HepG2 (cell line): ENCODE measurements at regions not wholly inside any gene's neighbourhood (a gene's known extent, or its start where the extent isn't known, plus 50 kb on each side); places are given as distances from the start of the nearest gene placed in this dataset.

Experiments used
- ATAC-seq: fragments of 200-7000 bp; cut with Tn5 transposase; 3 replicates; pipeline ENCODE4 v1.9.1; 2020; ENCODE audit warnings: mild to moderate bottlenecking, moderate library complexity
- BruUV-seq: library from RNA; stranded (reverse); fragments of 400-500 nt; replicated peaks from 2 replicates; lab custom pipeline; 2021; lab: Mats Ljungman, UMichigan
- CTCF ChIA-PET: fragments of 300-600 bp; formaldehyde crosslinking; extraction: SDS; loops from one replicate; lab custom pipeline; 2021; ENCODE audit warnings: low total read pairs, inconsistent platforms, low intra/inter-chr PET ratio; lab: Yijun Ruan, JAX
- POLR2A ChIA-PET: fragments of 350-600 bp; sonication (Branson Sonifier 250); formaldehyde crosslinking; loops from one replicate; lab custom pipeline; 2020; ENCODE audit warnings: antibody characterized with exemption, inconsistent platforms; lab: Yijun Ruan, JAX
- DNase-seq: peaks from one replicate; pipeline ENCODE4 v3.0.0-alpha.2; 2015; ENCODE audit warnings: low spot score
- FAIRE-seq: peaks from 3 replicates; lab custom pipeline; 2011; peaks lifted over from hg19 to GRCh38; lab: Jason Lieb, UNC
- H2AFZ ChIP-seq: one replicate; pipeline ENCODE4 v1.6.1; 2011; ENCODE audit warnings: low read length, inconsistent platforms
- H3K27ac ChIP-seq: fragments of 300-600 bp; 3 replicates; pipeline ENCODE4 v1.8.0; 2011; ENCODE audit warnings: mixed run types, mild to moderate bottlenecking, mixed read lengths, low read length, inconsistent platforms; ENCODE audit not compliant: insufficient read depth; ENCODE audit errors: extremely low read length
- H3K27me3 ChIP-seq, 2 experiments: fragments of 200-600 bp in 1 of 2; 2 replicates in 1 of 2; 3 replicates in 1 of 2; pipeline versions ENCODE4 v1.6.0 to v1.8.0; 2011; ENCODE audit warnings: low read length in 2 of 2, mild to moderate bottlenecking in 2 of 2, moderate library complexity in 2 of 2, inconsistent platforms in 1 of 2; ENCODE audit not compliant: insufficient read depth in 2 of 2, control insufficient read depth in 1 of 2
- H3K36me3 ChIP-seq, 2 experiments: fragments of 200-600 bp in 1 of 2; replicated peaks in 1 of 2; 2 replicates in 1 of 2; 3 replicates in 1 of 2; pipeline versions ENCODE4 v1.5.1 to v1.8.0; 2011; ENCODE audit warnings: low read length in 2 of 2, inconsistent platforms in 1 of 2; ENCODE audit not compliant: insufficient read depth in 2 of 2, control insufficient read depth in 1 of 2
- H3K4me1 ChIP-seq: 2 replicates; pipeline ENCODE4 v1.5.1; 2012; ENCODE audit warnings: low read length, inconsistent platforms; ENCODE audit not compliant: insufficient read depth
- H3K4me2 ChIP-seq: 2 replicates; pipeline ENCODE4 v1.6.0; 2011; ENCODE audit warnings: low read depth, low read length, inconsistent platforms
- H3K4me3 ChIP-seq, 3 experiments: fragments of 200-600 bp in 1 of 3; sonication (generic), shearing (Covaris generic) in 1 of 3; replicated peaks in 1 of 3; 2 replicates each; pipeline ENCODE4 v1.5.1; 2011 to 2016; ENCODE audit warnings: low read length in 3 of 3, inconsistent platforms in 2 of 3, low read depth in 2 of 3, mild to moderate bottlenecking in 2 of 3, control low read depth in 1 of 3, mixed read lengths in 1 of 3; ENCODE audit not compliant: insufficient read depth in 1 of 3
- H3K79me2 ChIP-seq: one replicate; pipeline ENCODE4 v1.6.1; 2011; ENCODE audit warnings: low read length, inconsistent platforms; ENCODE audit not compliant: insufficient read depth
- H3K9ac ChIP-seq: 2 replicates; pipeline ENCODE4 v1.6.0; 2011; ENCODE audit warnings: mild to moderate bottlenecking, low read depth, low read length, inconsistent platforms; ENCODE audit not compliant: insufficient read depth
- H3K9me3 ChIP-seq: 2 replicates; pipeline ENCODE4 v1.5.1; 2012; ENCODE audit warnings: mild to moderate bottlenecking, low read length
- H4K20me1 ChIP-seq: 2 replicates; pipeline ENCODE4 v1.6.0; 2011; ENCODE audit warnings: inconsistent platforms, mild to moderate bottlenecking, low read length, moderate library complexity; ENCODE audit not compliant: insufficient read depth
- BRF2 ChIP-seq: sonication (generic); formaldehyde crosslinking; IDR thresholded peaks from 2 replicates; pipeline ENCODE4 v1.8.1; 2022; ENCODE audit warnings: mild to moderate bottlenecking, missing genetic modification reagents
- HIVEP1 ChIP-seq: sonication (generic); formaldehyde crosslinking; IDR thresholded peaks from 2 replicates; pipeline ENCODE4 v1.4.0; 2020; ENCODE audit warnings: mild to moderate bottlenecking, missing genetic modification reagents
- MAF1 ChIP-seq: sonication (generic); formaldehyde crosslinking; IDR thresholded peaks from 2 replicates; pipeline ENCODE4 v1.5.0; 2020; ENCODE audit warnings: missing genetic modification reagents, borderline replicate concordance
- MIER3 ChIP-seq: IDR thresholded peaks from 2 replicates; pipeline ENCODE4 v1.6.1; 2016; ENCODE audit warnings: missing compliant biosample characterization, borderline replicate concordance
- NFKBIZ ChIP-seq: IDR thresholded peaks from 2 replicates; pipeline ENCODE4 v1.6.1; 2018; ENCODE audit warnings: missing genetic modification reagents, missing compliant biosample characterization
- REL ChIP-seq: sonication (generic); formaldehyde crosslinking; conservative IDR thresholded peaks from 2 replicates; pipeline ENCODE4 v1.8.0; 2022; ENCODE audit warnings: mild to moderate bottlenecking, missing genetic modification reagents, moderate library complexity
- SP2 ChIP-seq: sonication (generic); formaldehyde crosslinking; IDR thresholded peaks from 2 replicates; pipeline ENCODE4 v1.5.1; 2020; ENCODE audit warnings: mild to moderate bottlenecking, missing genetic modification reagents
- SYNCRIP ChIP-seq: fragments of 200-400 bp; formaldehyde crosslinking; IDR thresholded peaks from 2 replicates; pipeline ENCODE4 v1.6.1; 2018; ENCODE audit warnings: mild to moderate bottlenecking, low read depth, low read length; ENCODE audit not compliant: insufficient read depth
- ZBTB42 ChIP-seq: sonication (generic); formaldehyde crosslinking; IDR thresholded peaks from 2 replicates; pipeline ENCODE4 v1.5.0; 2020; ENCODE audit warnings: mild to moderate bottlenecking, missing genetic modification reagents
- ZNF121 ChIP-seq: sonication (generic); formaldehyde crosslinking; IDR thresholded peaks from 2 replicates; pipeline ENCODE4 v1.5.0; 2020; ENCODE audit warnings: mild to moderate bottlenecking, missing genetic modification reagents
- ZNF142 ChIP-seq: sonication (generic); formaldehyde crosslinking; IDR thresholded peaks from 2 replicates; pipeline ENCODE4 v1.4.0; 2020; ENCODE audit warnings: missing genetic modification reagents
- ZNF567 ChIP-seq: sonication (generic); formaldehyde crosslinking; IDR thresholded peaks from 2 replicates; pipeline ENCODE4 v1.8.1; 2023; ENCODE audit warnings: mild to moderate bottlenecking, missing genetic modification reagents, borderline replicate concordance
- ZNF597 ChIP-seq: sonication (generic); formaldehyde crosslinking; IDR thresholded peaks from 2 replicates; pipeline ENCODE4 v1.5.0; 2020; ENCODE audit warnings: missing genetic modification reagents
- ZNF724P ChIP-seq: sonication (generic); formaldehyde crosslinking; IDR thresholded peaks from 2 replicates; pipeline ENCODE4 v1.8.0; 2022; ENCODE audit warnings: missing genetic modification reagents, borderline replicate concordance
- WGBS: methylation state at CpG from one replicate; pipeline ENCODE4 v1.1.6; 2017; ENCODE audit warnings: low lambda C conversion rate; 5-methylcytosine and 5-hydroxymethylcytosine counted together
- in situ Hi-C: cut with HindIII; loops from 2 replicates; pipeline ENCODE4 v1.10.0; 2017; ENCODE audit warnings: low pct_unique_long_range_greater_than_20kb; ENCODE audit not compliant: extremely low pct_ligation_motif_present
- intact Hi-C: fragments of 100-400 bp; cut with micrococcal nuclease; formaldehyde crosslinking; loops from one replicate; pipeline ENCODE4 v1.10.0; 2022; ENCODE audit not compliant: unreplicated experiment
- TF ChIP-seq, protein P1 (sequence below): sonication (generic); formaldehyde crosslinking; IDR thresholded peaks from 2 replicates; pipeline ENCODE4 v1.8.1; 2023; ENCODE audit warnings: mild to moderate bottlenecking, inconsistent platforms, moderate library complexity, missing genetic modification reagents, borderline replicate concordance

DNA sequence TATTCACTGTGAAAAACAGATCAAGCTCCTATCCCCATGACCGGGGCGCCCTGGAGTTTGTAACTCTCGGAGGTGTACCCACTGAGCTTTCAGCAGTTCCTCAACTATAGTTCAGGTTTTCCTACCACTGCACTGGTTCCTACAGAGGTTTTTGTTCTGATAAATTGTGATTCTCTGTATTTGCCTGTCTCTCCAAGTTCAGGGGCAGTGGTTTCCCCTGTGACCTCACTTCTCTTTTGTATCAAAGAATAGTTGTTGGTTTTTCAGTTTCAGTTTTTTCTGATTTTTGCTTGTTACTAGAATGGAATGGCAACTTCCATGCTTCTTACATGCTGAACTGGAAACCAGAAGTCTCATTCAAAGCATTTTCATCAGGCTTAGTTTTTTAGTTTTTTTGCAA, 56.8 kb upstream of the PLS3 start:
- Histone ChIP-seq H3K27me3 (no peaks in the 10 kb centered on the region), H3K4me3 (no peak overlapping the region), H2AFZ (no peak overlapping the region), H3K36me3 (no peaks in the 10 kb centered on the region), H3K9me3 (no peaks in the 10 kb centered on the region), H3K4me1 (no peaks in the 10 kb centered on the region), H4K20me1 (no peaks in the 10 kb centered on the region), H3K27ac (no peak overlapping the region), H3K4me2 (no peak overlapping the region), H3K9ac (no peak overlapping the region), H3K79me2 (no peaks in the 10 kb centered on the region)
- no peak for ATAC-seq
- no peak for TF ChIP-seq BRF2
- no peak for TF ChIP-seq SP2 (CRISPR knock-in tag)
- no peak for TF ChIP-seq NFKBIZ (CRISPR knock-in tag)
- no peak for TF ChIP-seq ZNF121 (CRISPR knock-in tag)
- TF ChIP-seq ZNF567 = no peak
- no peak for TF ChIP-seq ZNF142 (CRISPR knock-in tag)
- TF ChIP-seq REL (CRISPR knock-in tag) = no peak
- no peak for TF ChIP-seq ZBTB42 (CRISPR knock-in tag)
- TF ChIP-seq MIER3 (CRISPR knock-in tag) = no peak
- no peak for TF ChIP-seq MAF1 (CRISPR knock-in tag)
- TF ChIP-seq, protein P1, sequence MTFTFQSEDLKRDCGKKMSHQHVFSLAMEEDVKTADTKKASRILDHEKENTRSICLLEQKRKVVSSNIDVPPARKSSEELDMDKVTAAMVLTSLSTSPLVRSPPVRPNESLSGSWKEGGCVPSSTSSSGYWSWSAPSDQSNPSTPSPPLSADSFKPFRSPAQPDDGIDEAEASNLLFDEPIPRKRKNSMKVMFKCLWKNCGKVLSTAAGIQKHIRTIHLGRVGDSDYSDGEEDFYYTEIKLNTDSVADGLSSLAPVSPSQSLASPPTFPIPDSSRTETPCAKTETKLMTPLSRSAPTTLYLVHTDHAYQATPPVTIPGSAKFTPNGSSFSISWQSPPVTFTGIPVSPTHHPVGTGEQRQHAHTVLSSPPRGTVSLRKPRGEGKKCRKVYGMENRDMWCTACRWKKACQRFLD (CRISPR knock-in tag) = no peak
- no peak for TF ChIP-seq ZNF597 (CRISPR knock-in tag)
- no peak for TF ChIP-seq SYNCRIP
- no peak for TF ChIP-seq ZNF724P (CRISPR knock-in tag)
- no peak for TF ChIP-seq HIVEP1 (CRISPR knock-in tag)
- DNase-seq = no peak
- in situ Hi-C loops (no loop called here), intact Hi-C loops (no loop called here)
- POLR2A ChIA-PET = no interaction called here
- CTCF ChIA-PET = no interaction called here
- WGBS = 80% methylated on average over 2 of the region's 3 CpGs
- no TSS peak for BruUV-seq
- no peak for FAIRE-seq
